ENCODE measurements at regions not wholly inside any gene's neighbourhood (a gene's known extent, or its start where the extent isn't known, plus 50 kb on each side); places are given as distances from the start of the nearest gene placed in this dataset.

GRCh38 chr14:85333841-85334240 lies 196.1 kb upstream of the FLRT2 start:
- TF ChIP-seq EZH2 (IDR thresholded peaks at IDR 0.05): no peak
- TF ChIP-seq POLR2AphosphoS5 (IDR thresholded peaks at IDR 0.05; ENCODE audit: borderline replicate concordance, low read depth, low read length): no peak
